HCT116 (cell line): ENCODE measurements at regions not wholly inside any gene's neighbourhood (a gene's known extent, or its start where the extent isn't known, plus 50 kb on each side); places are given as distances from the start of the nearest gene placed in this dataset.

Source experiments
- ATAC-seq: fragments of 200-7000 bp; cut with Tn5 transposase; 2 replicates; pipeline ENCODE4 v1.9.1; 2020; ENCODE audit warnings: mild to moderate bottlenecking, moderate library complexity
- BruUV-seq: library from RNA; stranded (reverse); fragments of 400-500 nt; replicated peaks from 2 replicates; lab custom pipeline; 2021; lab: Mats Ljungman, UMichigan
- CTCF ChIA-PET: fragments of 300-600 bp; sonication (Branson Sonifier 250); formaldehyde crosslinking; loops from one replicate; lab custom pipeline; 2021; ENCODE audit warnings: antibody characterized with exemption; lab: Charles Lee
- POLR2A ChIA-PET: fragments of 300-600, 350-600 bp; sonication (Branson Sonifier 250); formaldehyde crosslinking; loops from one replicate; lab custom pipeline; 2021; ENCODE audit warnings: antibody characterized with exemption; lab: Charles Lee
- RAD21 ChIA-PET, 2 experiments: fragments of 300-600 bp; sonication (Branson Sonifier 250); formaldehyde crosslinking; loops; one replicate each; lab custom pipeline; 2023; ENCODE audit warnings: low total read pairs in 2 of 2; ENCODE audit not compliant: uncharacterized antibody in 2 of 2, unreplicated experiment in 2 of 2, low non-redundant PET in 1 of 2; lab: Charles Lee
- DNase-seq: peaks from one replicate; pipeline ENCODE4 v3.0.0-alpha.2; 2010; ENCODE audit warnings: low read depth, low spot score
- H2AFZ ChIP-seq: fragments of 200-600 bp; shearing (Covaris generic), sonication (generic); 2 replicates; pipeline ENCODE4 v1.6.1; 2017; ENCODE audit warnings: low read depth, mixed run types, mixed read lengths, antibody characterized with exemption, low read length; ENCODE audit not compliant: poor library complexity, severe bottlenecking
- H3K27ac ChIP-seq: 2 replicates; pipeline ENCODE4 v1.5.1; 2012; ENCODE audit warnings: low read depth, low read length
- H3K27me3 ChIP-seq: fragments of 200-600 bp; sonication (generic); 2 replicates; pipeline ENCODE4 v1.6.1; 2016; ENCODE audit warnings: mixed run types, low read length, mixed read lengths; ENCODE audit not compliant: insufficient read depth
- H3K36me3 ChIP-seq, 2 experiments: fragments of 200-500 bp in 1 of 2; fragments of 200-600 bp in 1 of 2; sonication (Bioruptor generic) in 1 of 2; sonication (generic) in 1 of 2; 2 replicates each; pipeline versions ENCODE4 v1.5.1 to v1.6.1; 2014 to 2016; ENCODE audit warnings: low read length in 2 of 2, inconsistent platforms in 1 of 2, mixed read lengths in 1 of 2, mixed run types in 1 of 2; ENCODE audit not compliant: insufficient read depth in 2 of 2, control insufficient read depth in 1 of 2
- H3K4me1 ChIP-seq, 2 experiments: fragments of 200-600 bp in 1 of 2; sonication (generic) in 1 of 2; 2 replicates each; pipeline versions ENCODE4 v1.5.1 to v1.6.1; 2012 to 2017; ENCODE audit warnings: low read length in 2 of 2, inconsistent platforms in 1 of 2, mild to moderate bottlenecking in 1 of 2, mixed read lengths in 1 of 2, mixed run types in 1 of 2, moderate library complexity in 1 of 2; ENCODE audit not compliant: insufficient read depth in 2 of 2, control insufficient read depth in 1 of 2
- H3K4me2 ChIP-seq: fragments of 200-600 bp; sonication (generic); 2 replicates; pipeline ENCODE4 v1.6.1; 2017; ENCODE audit warnings: mixed run types, low read length, mixed read lengths
- H3K4me3 ChIP-seq, 2 experiments: fragments of 200-600 bp in 1 of 2; sonication (generic) in 1 of 2; replicated peaks in 1 of 2; 2 replicates each; pipeline ENCODE4 v1.5.1; 2011 to 2016; ENCODE audit warnings: low read length in 2 of 2, control low read depth in 1 of 2, low read depth in 1 of 2, mild to moderate bottlenecking in 1 of 2, mixed read lengths in 1 of 2, mixed run types in 1 of 2
- H3K79me2 ChIP-seq: fragments of 200-600 bp; sonication (generic); 2 replicates; pipeline ENCODE4 v1.6.1; 2017; ENCODE audit warnings: mild to moderate bottlenecking, mixed run types, low read length, moderate library complexity, mixed read lengths; ENCODE audit not compliant: insufficient read depth
- H3K9ac ChIP-seq: fragments of 200-600 bp; sonication (generic); 2 replicates; pipeline ENCODE4 v1.6.1; 2016; ENCODE audit warnings: low read length, mixed read lengths
- H3K9me2 ChIP-seq: fragments of 200-600 bp; sonication (generic), shearing (Covaris generic); 2 replicates; pipeline ENCODE4 v1.6.1; 2017; ENCODE audit warnings: mixed run types, mild to moderate bottlenecking, moderate library complexity; ENCODE audit not compliant: insufficient read depth
- H3K9me3 ChIP-seq, 2 experiments: fragments of 200-500 bp in 1 of 2; fragments of 200-600 bp in 1 of 2; sonication (Bioruptor generic) in 1 of 2; sonication (generic) in 1 of 2; 2 replicates each; pipeline ENCODE4 v1.6.1; 2014 to 2017; ENCODE audit warnings: low read length in 2 of 2, mixed read lengths in 2 of 2, inconsistent platforms in 1 of 2, low read depth in 1 of 2, mild to moderate bottlenecking in 1 of 2, mixed run types in 1 of 2, moderate library complexity in 1 of 2; ENCODE audit not compliant: control insufficient read depth in 1 of 2, insufficient read depth in 1 of 2
- H4K20me1 ChIP-seq: fragments of 200-600 bp; sonication (generic), shearing (Covaris generic); 2 replicates; pipeline ENCODE4 v1.6.1; 2017; ENCODE audit warnings: mixed run types, mild to moderate bottlenecking, moderate library complexity; ENCODE audit not compliant: insufficient read depth
- CBX3 ChIP-seq: IDR thresholded peaks from 2 replicates; pipeline ENCODE4 v1.6.1; 2012; ENCODE audit warnings: low read depth
- CTCF ChIP-seq, 3 experiments: fragments of 200-600 bp in 1 of 3; sonication (generic) in 1 of 3; IDR thresholded peaks in 2 of 3; conservative IDR thresholded peaks in 1 of 3; 2 replicates each; pipeline ENCODE4 v1.5.1; 2012 to 2017; ENCODE audit warnings: low read depth in 2 of 3, low read length in 2 of 3, antibody characterized with exemption in 1 of 3, borderline replicate concordance in 1 of 3, control low read depth in 1 of 3, mild to moderate bottlenecking in 1 of 3, mixed read lengths in 1 of 3, mixed run types in 1 of 3, moderate library complexity in 1 of 3; ENCODE audit not compliant: insufficient read depth in 1 of 3
- EZH2phosphoT487 ChIP-seq: fragments of 200-600 bp; IDR thresholded peaks from 2 replicates; pipeline ENCODE4 v1.6.1; 2018; ENCODE audit warnings: antibody characterized with exemption, borderline replicate concordance
- RAD21 ChIP-seq: IDR thresholded peaks from 2 replicates; pipeline ENCODE4 v1.6.1; 2012; ENCODE audit warnings: low read depth, mild to moderate bottlenecking
- SIN3A ChIP-seq: IDR thresholded peaks from 2 replicates; pipeline ENCODE4 v1.6.1; 2012; ENCODE audit warnings: low read depth
- SP1 ChIP-seq: IDR thresholded peaks from 2 replicates; pipeline ENCODE4 v1.6.1; 2012; ENCODE audit warnings: low read depth
- YY1 ChIP-seq: IDR thresholded peaks from 2 replicates; pipeline ENCODE4 v1.6.1; 2011; ENCODE audit warnings: low read length, low read depth, moderate library complexity, mild to moderate bottlenecking; ENCODE audit not compliant: insufficient replicate concordance; ENCODE audit errors: extremely low read depth
- ZFX ChIP-seq: fragments of 450-650 bp; IDR thresholded peaks from 2 replicates; pipeline ENCODE4 v1.6.1; 2017
- intact Hi-C: fragments of 100-400 bp; cut with micrococcal nuclease; formaldehyde crosslinking; loops from 2 replicates; pipeline ENCODE4 v1.10.0; 2022

- no peaks in the 10 kb centered on the region for H3K27me3 ChIP-seq
- no TSS peak for BruUV-seq
- no peak for DNase-seq
- H2AFZ ChIP-seq = no peak overlapping the region
- ATAC-seq = no peak
- H3K79me2 ChIP-seq = no peaks in the 10 kb centered on the region
- H3K4me1 ChIP-seq = no peaks in the 10 kb centered on the region
- H3K9me3 ChIP-seq = peaks cover 16 to 17% of the 10 kb centered on the region in 2 experiments; a peak in 3 of 4 replicates
- TF ChIP-seq SP1 = no peak
- TF ChIP-seq CTCF (IDR thresholded peaks at IDR 0.05 in 2 of 3, conservative IDR thresholded peaks at IDR 0.05 in 1 of 3; ENCODE audit: borderline replicate concordance in 1 of 3, insufficient read depth in 1 of 3, low read depth in 2 of 3, low read length in 2 of 3) = no peak
- no peak for TF ChIP-seq RAD21
- TF ChIP-seq EZH2phosphoT487 = no peak
- no peaks in the 10 kb centered on the region for H3K9me2 ChIP-seq
- RAD21 ChIA-PET = no interaction called here
- POLR2A ChIA-PET = no interaction called here
- no peak overlapping the region for H3K27ac ChIP-seq
- no peaks in the 10 kb centered on the region for H4K20me1 ChIP-seq
- intact Hi-C loops = no loop called here
- H3K36me3 ChIP-seq = no peaks in the 10 kb centered on the region
- H3K9ac ChIP-seq = no peak overlapping the region
- H3K4me2 ChIP-seq = no peak overlapping the region
- CTCF ChIA-PET = no interaction called here
- H3K4me3 ChIP-seq = no peak overlapping the region
Observed at GRCh38 chr14:26987744-26988363, 390.0 kb upstream of the NOVA1 start.

DNA sequence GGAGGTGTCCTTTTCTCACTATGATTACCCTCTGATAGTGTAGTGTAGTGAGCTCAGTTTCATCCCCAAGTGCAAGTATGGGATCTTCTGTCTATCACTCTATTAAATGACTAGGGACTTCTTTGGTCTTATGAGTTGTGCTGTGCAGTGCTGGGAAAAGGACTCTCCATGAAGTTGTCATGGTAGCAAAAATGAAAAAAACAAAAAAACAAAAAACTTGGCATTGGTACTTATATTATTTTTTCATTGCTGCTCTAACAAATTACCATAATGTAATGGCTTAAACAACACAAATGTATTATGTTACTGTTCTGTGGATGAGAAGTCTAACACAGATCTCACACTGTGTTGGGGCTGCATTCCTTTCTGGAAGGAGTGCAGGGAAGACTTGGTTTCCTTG lies 393.1 kb upstream of the NOVA1 start:
- no peak overlapping the region for H3K27ac ChIP-seq
- no peaks in the 10 kb centered on the region for H3K36me3 ChIP-seq
- ChIA-PET CTCF (no interaction called here), RAD21 (no interaction called here), POLR2A (no interaction called here)
- no peak overlapping the region for H3K4me2 ChIP-seq
- TF ChIP-seq SIN3A = no peak
- TF ChIP-seq YY1 = no peak
- no peak for TF ChIP-seq CBX3
- TF ChIP-seq CTCF (IDR thresholded peaks at IDR 0.05 in 2 of 3, conservative IDR thresholded peaks at IDR 0.05 in 1 of 3; ENCODE audit: borderline replicate concordance in 1 of 3, insufficient read depth in 1 of 3, low read depth in 2 of 3, low read length in 2 of 3) = no peak
- TF ChIP-seq ZFX = no peak
- no TSS peak for BruUV-seq
- H3K9me3 ChIP-seq = peaks cover 11 to 17% of the 10 kb centered on the region in 2 experiments; a peak in 2 of 4 replicates
- no peaks in the 10 kb centered on the region for H3K79me2 ChIP-seq
- no peak overlapping the region for H3K4me3 ChIP-seq
- H3K27me3 ChIP-seq = no peaks in the 10 kb centered on the region
- no peak overlapping the region for H2AFZ ChIP-seq
- intact Hi-C loops = no loop called here
- H4K20me1 ChIP-seq = no peaks in the 10 kb centered on the region
- no peak for DNase-seq
- H3K9me2 ChIP-seq = no peaks in the 10 kb centered on the region
- H3K4me1 ChIP-seq = no peaks in the 10 kb centered on the region
- H3K9ac ChIP-seq = no peak overlapping the region
- no peak for ATAC-seq
